ENCODE measurements at regions not wholly inside any gene's neighbourhood (a gene's known extent, or its start where the extent isn't known, plus 50 kb on each side); places are given as distances from the start of the nearest gene placed in this dataset.

- H3K9me3 ChIP-seq (ENCODE audit: severe bottlenecking) = no peaks in the 10 kb centered on the region
- ATAC-seq (ENCODE audit: low read depth) (peak; percentile 63), DNase-seq (ENCODE audit: low spot score) (no peak)
- no peaks in the 10 kb centered on the region for H3K4me1 ChIP-seq (ENCODE audit: insufficient read depth, poor library complexity, severe bottlenecking)
- H3K4me3 ChIP-seq (ENCODE audit: severe bottlenecking) = no peak overlapping the region
- no peaks in the 10 kb centered on the region for H3K27me3 ChIP-seq (ENCODE audit: insufficient read depth, poor library complexity, severe bottlenecking)
- H3K36me3 ChIP-seq (ENCODE audit: low read depth) = no peaks in the 10 kb centered on the region
- no peak overlapping the region for H3K27ac ChIP-seq (ENCODE audit: poor library complexity, severe bottlenecking)
- TF ChIP-seq, protein P1, sequence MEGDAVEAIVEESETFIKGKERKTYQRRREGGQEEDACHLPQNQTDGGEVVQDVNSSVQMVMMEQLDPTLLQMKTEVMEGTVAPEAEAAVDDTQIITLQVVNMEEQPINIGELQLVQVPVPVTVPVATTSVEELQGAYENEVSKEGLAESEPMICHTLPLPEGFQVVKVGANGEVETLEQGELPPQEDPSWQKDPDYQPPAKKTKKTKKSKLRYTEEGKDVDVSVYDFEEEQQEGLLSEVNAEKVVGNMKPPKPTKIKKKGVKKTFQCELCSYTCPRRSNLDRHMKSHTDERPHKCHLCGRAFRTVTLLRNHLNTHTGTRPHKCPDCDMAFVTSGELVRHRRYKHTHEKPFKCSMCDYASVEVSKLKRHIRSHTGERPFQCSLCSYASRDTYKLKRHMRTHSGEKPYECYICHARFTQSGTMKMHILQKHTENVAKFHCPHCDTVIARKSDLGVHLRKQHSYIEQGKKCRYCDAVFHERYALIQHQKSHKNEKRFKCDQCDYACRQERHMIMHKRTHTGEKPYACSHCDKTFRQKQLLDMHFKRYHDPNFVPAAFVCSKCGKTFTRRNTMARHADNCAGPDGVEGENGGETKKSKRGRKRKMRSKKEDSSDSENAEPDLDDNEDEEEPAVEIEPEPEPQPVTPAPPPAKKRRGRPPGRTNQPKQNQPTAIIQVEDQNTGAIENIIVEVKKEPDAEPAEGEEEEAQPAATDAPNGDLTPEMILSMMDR (IDR thresholded peaks at IDR 0.05; ENCODE audit: poor library complexity, severe bottlenecking) = no peak
Measured at GRCh38 chr9:134544388-134545214, 97.0 kb upstream of the COL5A1 start.

- H3K4me3 ChIP-seq (ENCODE audit: severe bottlenecking) = no peak overlapping the region
- no peaks in the 10 kb centered on the region for H3K9me3 ChIP-seq (ENCODE audit: severe bottlenecking)
- H3K36me3 ChIP-seq (ENCODE audit: low read depth) = no peaks in the 10 kb centered on the region
- DNase-seq (ENCODE audit: low spot score) (no peak), ATAC-seq (ENCODE audit: low read depth) (no peak)
- H3K27ac ChIP-seq (ENCODE audit: poor library complexity, severe bottlenecking) = no peak overlapping the region
- no peaks in the 10 kb centered on the region for H3K27me3 ChIP-seq (ENCODE audit: insufficient read depth, poor library complexity, severe bottlenecking)
- TF ChIP-seq, protein P1 (IDR thresholded peaks at IDR 0.05; ENCODE audit: poor library complexity, severe bottlenecking) = no peak
- no peaks in the 10 kb centered on the region for H3K4me1 ChIP-seq (ENCODE audit: insufficient read depth, poor library complexity, severe bottlenecking)
Measured at GRCh38 chr9:134545215-134545542, 96.4 kb upstream of the COL5A1 start.

- H3K27me3 ChIP-seq (ENCODE audit: insufficient read depth, poor library complexity, severe bottlenecking) = no peaks in the 10 kb centered on the region
- H3K4me3 ChIP-seq (ENCODE audit: severe bottlenecking) = no peak overlapping the region
- ATAC-seq (ENCODE audit: low read depth) (no peak), DNase-seq (ENCODE audit: low spot score) (no peak)
- TF ChIP-seq, protein P1 (IDR thresholded peaks at IDR 0.05; ENCODE audit: poor library complexity, severe bottlenecking) = no peak
- no peak overlapping the region for H3K27ac ChIP-seq (ENCODE audit: poor library complexity, severe bottlenecking)
- no peaks in the 10 kb centered on the region for H3K9me3 ChIP-seq (ENCODE audit: severe bottlenecking)
- H3K4me1 ChIP-seq (ENCODE audit: insufficient read depth, poor library complexity, severe bottlenecking) = no peaks in the 10 kb centered on the region
- no peaks in the 10 kb centered on the region for H3K36me3 ChIP-seq (ENCODE audit: low read depth)
Measured at GRCh38 chr9:134545543-134546245, 95.9 kb upstream of the COL5A1 start.

DNA sequence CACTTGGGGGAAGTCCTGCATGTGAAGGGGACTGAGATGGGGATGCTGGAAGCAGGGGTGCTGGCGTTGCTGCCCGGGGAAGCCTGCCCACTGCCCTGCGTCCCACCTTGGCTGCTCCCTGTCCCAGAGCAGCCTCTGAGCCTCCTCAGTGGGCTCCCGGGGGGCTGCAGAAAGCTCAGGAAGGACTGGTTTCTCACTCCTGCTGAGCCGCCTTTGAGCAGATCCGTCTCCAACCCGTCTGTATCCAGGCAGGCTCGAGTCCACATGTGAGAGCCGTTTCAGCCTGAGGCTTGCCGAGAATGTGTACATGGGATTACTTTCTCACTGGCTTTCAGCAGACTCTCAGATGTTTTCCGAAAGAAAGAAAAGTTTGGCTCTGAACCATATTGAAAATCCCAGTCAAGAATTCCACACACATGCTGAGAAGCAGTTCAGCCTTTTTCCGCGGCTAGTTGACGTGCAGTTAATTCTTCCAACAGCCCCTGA is 95.3 kb upstream of the COL5A1 start:
- Histone ChIP-seq H3K4me1 (ENCODE audit: insufficient read depth, poor library complexity, severe bottlenecking) (no peaks in the 10 kb centered on the region), H3K36me3 (ENCODE audit: low read depth) (no peaks in the 10 kb centered on the region), H3K9me3 (ENCODE audit: severe bottlenecking) (no peaks in the 10 kb centered on the region), H3K27ac (ENCODE audit: poor library complexity, severe bottlenecking) (no peak overlapping the region), H3K4me3 (ENCODE audit: severe bottlenecking) (no peak overlapping the region), H3K27me3 (ENCODE audit: insufficient read depth, poor library complexity, severe bottlenecking) (no peaks in the 10 kb centered on the region)
- no peak for DNase-seq (ENCODE audit: low spot score)
- TF ChIP-seq, protein P1 (IDR thresholded peaks at IDR 0.05; ENCODE audit: poor library complexity, severe bottlenecking) = no peak
- no peak for ATAC-seq (ENCODE audit: low read depth)
